BJ (cell line): ENCODE measurements at regions not wholly inside any gene's neighbourhood (a gene's known extent, or its start where the extent isn't known, plus 50 kb on each side); places are given as distances from the start of the nearest gene placed in this dataset.
A peak's percentile ranks its signal among the peaks of the same experiment; 100 is the strongest.
"Not testable (repeated sequence)": the region's sequence is repeated elsewhere in the genome, so short reads cannot be mapped to it uniquely, and the experiment has no call there.

Experiments
- CTCF ChIA-PET: fragments of 350-600 bp; formaldehyde crosslinking; extraction: SDS; loops from one replicate; lab custom pipeline; 2021; ENCODE audit warnings: antibody characterized with exemption, inconsistent platforms; lab: Yijun Ruan, JAX
- POLR2A ChIA-PET: fragments of 300-600 bp; sonication (Branson Sonifier 250); formaldehyde crosslinking; extraction: SDS; loops from one replicate; lab custom pipeline; 2021; ENCODE audit warnings: antibody characterized with exemption; lab: Charles Lee
- DNase-seq: peaks from one replicate; pipeline ENCODE4 v3.0.0-alpha.2; 2011; ENCODE audit warnings: low read depth
- H3K27me3 ChIP-seq: 2 replicates; pipeline ENCODE4 v1.6.0; 2011; ENCODE audit warnings: low read length; ENCODE audit not compliant: control insufficient read depth, insufficient read depth
- H3K36me3 ChIP-seq: 2 replicates; pipeline ENCODE4 v1.5.1; 2011; ENCODE audit warnings: low read length; ENCODE audit not compliant: control insufficient read depth, insufficient read depth
- H3K4me3 ChIP-seq: 2 replicates; pipeline ENCODE4 v1.5.1; 2011; ENCODE audit warnings: low read depth, mild to moderate bottlenecking, control low read depth, low read length
- TF ChIP-seq, protein P1 (sequence below): IDR thresholded peaks from 2 replicates; pipeline ENCODE4 v1.5.1; 2011; ENCODE audit warnings: low read depth, mild to moderate bottlenecking, control low read depth, inconsistent platforms, low read length, moderate library complexity; ENCODE audit not compliant: insufficient read depth

DNA sequence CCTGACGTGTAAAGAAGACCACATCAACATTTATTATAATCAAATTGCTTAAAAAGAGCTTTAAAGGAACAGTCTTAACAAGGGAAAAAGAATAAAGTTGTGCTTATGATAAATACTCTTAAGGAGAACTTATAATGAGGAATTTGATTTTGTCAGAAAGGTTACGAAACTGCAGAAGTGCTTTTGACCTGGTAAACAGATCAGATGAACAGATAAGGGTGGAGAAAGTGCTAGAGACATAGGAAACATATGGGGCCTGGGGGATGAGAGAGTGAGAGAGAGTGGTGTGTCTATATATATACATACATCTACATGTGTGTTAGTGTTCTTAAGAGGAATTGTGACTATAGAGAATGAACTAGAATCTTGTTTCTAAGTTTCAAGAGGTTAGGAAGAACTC lies 186.2 kb upstream of the GJE1 start:
- ChIA-PET POLR2A (no interaction called here), CTCF (interaction anchor here (0.6 kb wide), 1 partner anchor 1098 kb away, joined by 3 read pairs; no protein-coding TSS in a partner anchor)
- Histone ChIP-seq H3K4me3 (no peak overlapping the region), H3K27me3 (peaks cover 2% of the 10 kb centered on the region; the same call in 1 of the 2 replicates), H3K36me3 (no peaks in the 10 kb centered on the region)
- no peak for DNase-seq
- TF ChIP-seq, protein P1, sequence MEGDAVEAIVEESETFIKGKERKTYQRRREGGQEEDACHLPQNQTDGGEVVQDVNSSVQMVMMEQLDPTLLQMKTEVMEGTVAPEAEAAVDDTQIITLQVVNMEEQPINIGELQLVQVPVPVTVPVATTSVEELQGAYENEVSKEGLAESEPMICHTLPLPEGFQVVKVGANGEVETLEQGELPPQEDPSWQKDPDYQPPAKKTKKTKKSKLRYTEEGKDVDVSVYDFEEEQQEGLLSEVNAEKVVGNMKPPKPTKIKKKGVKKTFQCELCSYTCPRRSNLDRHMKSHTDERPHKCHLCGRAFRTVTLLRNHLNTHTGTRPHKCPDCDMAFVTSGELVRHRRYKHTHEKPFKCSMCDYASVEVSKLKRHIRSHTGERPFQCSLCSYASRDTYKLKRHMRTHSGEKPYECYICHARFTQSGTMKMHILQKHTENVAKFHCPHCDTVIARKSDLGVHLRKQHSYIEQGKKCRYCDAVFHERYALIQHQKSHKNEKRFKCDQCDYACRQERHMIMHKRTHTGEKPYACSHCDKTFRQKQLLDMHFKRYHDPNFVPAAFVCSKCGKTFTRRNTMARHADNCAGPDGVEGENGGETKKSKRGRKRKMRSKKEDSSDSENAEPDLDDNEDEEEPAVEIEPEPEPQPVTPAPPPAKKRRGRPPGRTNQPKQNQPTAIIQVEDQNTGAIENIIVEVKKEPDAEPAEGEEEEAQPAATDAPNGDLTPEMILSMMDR = no peak

DNA sequence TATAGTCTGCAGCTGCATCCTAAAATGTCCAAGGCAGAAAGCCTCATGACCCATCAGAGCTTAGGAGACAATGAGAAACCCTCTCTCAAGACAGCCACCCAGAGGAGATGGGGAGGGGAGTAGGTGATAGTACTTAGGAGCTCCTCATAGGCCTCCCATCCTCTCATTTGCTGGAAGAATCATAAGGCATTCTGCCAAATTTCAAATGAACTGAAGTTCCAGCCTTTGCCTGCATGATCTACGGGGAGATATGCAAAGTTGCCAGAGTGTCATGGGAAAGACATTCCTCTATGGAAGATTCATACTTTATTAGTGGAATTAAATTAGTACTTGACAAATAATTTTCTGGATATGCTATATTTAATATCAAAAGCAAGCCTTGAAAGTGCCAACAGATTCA lies 194.1 kb upstream of the GJE1 start:
- no peak for DNase-seq
- CTCF ChIA-PET = interaction anchor here (0.6 kb wide), 1 partner anchor 271 kb away, joined by 3 read pairs; no protein-coding TSS in a partner anchor
- H3K36me3 ChIP-seq = no peaks in the 10 kb centered on the region
- no peak overlapping the region for H3K4me3 ChIP-seq
- TF ChIP-seq, protein P1 = no peak
- no peaks in the 10 kb centered on the region for H3K27me3 ChIP-seq
- POLR2A ChIA-PET = no interaction called here

DNA sequence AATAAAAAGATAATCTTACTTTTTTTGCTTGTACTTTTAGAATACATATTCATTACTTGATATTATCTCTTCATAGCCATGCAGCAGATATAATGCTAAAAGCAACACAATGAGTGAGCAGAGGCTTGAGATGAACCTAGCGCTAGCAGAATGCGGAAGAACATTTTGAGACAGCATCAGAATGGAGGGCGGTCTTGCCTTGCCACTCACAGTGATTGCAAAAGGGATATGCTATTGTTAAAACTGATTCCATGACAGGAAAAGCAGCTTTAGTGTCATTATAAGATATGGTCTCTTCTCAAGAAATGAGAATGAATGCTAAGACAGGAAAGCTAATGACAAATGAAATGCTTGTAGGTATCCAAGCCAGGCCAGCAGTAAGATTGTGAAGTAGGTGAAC lies 200.0 kb upstream of the GJE1 start:
- CTCF ChIA-PET = no interaction called here
- POLR2A ChIA-PET = no interaction called here
- no peak for DNase-seq
- TF ChIP-seq, protein P1 = no peak
- Histone ChIP-seq H3K4me3 (no peak overlapping the region), H3K27me3 (no peaks in the 10 kb centered on the region), H3K36me3 (no peaks in the 10 kb centered on the region)

DNA sequence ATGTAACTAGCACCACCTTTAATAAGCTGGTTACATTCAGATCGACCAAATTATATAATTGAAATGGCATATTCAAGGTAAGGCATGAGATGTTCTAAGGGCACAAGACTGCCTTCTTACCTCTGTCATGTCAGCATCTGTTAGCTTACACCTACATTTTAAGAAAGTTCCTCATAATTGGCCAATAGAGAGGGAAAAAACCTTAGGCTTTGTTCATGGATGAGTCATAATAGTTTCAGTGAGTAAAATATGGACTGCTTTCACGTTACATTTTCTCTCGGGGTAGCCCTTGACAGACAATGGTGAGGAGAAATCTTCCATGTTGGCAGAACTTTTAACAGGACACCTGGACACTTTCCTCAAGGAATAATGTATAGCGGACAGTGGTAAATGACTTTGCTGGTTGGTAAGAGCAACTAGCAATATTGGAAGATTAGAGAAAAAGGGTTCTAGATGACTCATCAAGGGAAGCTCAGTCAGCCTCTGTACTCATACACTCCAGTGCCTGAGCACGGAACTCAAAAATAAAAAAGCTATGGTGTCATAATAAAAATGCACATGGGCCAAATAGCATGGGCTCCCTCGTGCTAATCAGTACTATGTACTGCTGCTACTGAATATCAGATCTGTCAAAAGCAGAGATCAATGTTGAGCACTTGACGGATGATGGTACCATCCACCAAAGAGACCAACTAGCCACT lies 206.4 kb upstream of the GJE1 start:
- POLR2A ChIA-PET, H3K27me3 ChIP-seq, H3K4me3 ChIP-seq, DNase-seq, H3K36me3 ChIP-seq, CTCF ChIA-PET: not testable (repeated sequence)

DNA sequence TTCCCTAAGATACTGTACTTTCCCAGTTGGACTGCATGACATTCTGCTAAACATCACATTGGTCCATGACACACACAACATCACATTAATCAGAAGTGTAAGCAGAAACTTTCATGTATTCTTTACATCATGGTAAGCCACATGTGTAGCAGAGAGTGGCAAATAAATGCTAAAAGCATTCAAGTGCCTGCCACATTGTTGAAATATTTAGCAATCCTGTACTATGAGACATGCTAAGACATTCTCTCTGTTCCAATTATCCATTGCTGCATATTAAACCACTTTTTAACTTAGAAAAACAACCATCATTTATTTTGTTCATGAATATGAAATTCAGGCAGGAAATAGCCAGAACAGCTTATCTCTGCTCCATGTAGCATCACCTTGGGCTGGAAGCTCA lies 207.7 kb upstream of the GJE1 start:
- Histone ChIP-seq H3K27me3 (no peaks in the 10 kb centered on the region), H3K36me3 (no peaks in the 10 kb centered on the region), H3K4me3 (no peak overlapping the region)
- TF ChIP-seq, protein P1 = no peak
- CTCF ChIA-PET = no interaction called here
- peak; percentile 7 for DNase-seq
- POLR2A ChIA-PET = interaction anchor here (0.7 kb wide), 1 partner anchor 48 kb away, joined by 4 read pairs; no protein-coding TSS in a partner anchor

DNA sequence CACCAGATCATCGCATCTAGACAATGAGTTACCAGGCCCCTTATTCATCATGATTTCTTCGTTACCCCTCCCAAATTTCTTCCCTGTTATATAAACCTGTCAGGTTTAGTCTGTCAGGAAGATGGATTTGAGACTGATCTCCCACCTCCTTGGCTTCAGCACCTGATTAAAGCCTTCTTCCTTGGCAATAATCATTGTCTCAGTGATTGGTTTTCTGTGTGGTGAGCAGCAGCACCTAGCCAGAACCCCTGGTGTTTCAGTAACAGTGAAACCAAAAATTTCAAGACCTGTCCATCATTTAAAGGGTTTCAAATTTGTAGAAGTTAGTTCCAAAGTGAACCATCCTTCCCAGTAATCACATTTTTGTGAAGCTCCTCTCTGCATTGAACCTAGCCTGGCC lies 209.8 kb upstream of the GJE1 start:
- POLR2A ChIA-PET = no interaction called here
- H3K4me3 ChIP-seq = no peak overlapping the region
- DNase-seq = no peak

DNA sequence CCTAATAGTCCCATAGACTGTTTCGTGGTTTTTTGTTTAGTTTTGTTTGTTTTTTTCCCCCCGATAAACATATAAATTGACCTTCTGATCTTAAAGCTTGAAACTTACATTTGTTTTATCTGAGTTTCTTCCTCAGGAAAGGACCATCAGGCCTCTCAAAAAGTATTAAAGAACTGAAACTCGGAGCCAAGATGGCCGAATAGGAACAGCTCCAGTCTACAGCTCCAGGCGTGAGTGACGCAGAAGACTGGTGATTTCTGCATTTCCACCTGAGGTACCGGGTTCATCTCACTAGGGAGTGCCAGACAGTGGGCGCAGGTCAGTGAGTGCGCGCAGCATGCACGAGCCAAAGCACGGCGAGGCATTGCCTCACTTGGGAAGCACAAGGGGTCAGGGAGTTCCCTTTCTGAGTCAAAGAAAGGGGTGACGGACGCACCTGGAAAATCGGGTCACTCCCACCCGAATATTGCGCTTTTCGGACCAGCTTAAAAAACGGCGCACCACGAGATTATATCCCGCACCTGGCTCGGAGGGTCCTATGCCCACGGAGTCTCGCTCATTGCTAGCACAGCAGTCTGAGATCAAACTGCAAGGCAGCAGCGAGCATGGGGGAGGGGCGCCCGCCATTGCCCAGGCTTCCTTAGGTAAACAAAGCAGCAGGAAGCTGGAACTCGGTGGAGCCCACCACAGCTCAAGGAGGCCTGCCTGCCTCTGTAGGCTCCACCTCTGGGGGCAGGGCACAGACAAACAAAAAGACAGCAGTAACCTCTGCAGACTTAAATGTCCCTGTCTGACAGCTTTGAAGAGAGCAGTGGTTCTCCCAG lies 215.8 kb upstream of the GJE1 start:
- DNase-seq, H3K36me3 ChIP-seq, POLR2A ChIA-PET, CTCF ChIA-PET, H3K4me3 ChIP-seq, H3K27me3 ChIP-seq: not testable (repeated sequence)

More for the DNA sequence above, 209.8 kb upstream of the GJE1 start:
- Histone ChIP-seq H3K27me3 (no peaks in the 10 kb centered on the region), H3K36me3 (no peaks in the 10 kb centered on the region)
- TF ChIP-seq, protein P1 = no peak
- CTCF ChIA-PET = no interaction called here
